CD1c-positive myeloid dendritic cell (primary cell): ENCODE measurements at regions not wholly inside any gene's neighbourhood (a gene's known extent, or its start where the extent isn't known, plus 50 kb on each side); places are given as distances from the start of the nearest gene placed in this dataset.

ENCODE experiments used
- DNase-seq: peaks from one replicate; pipeline ENCODE4 v3.0.0-alpha.2; 2016; ENCODE audit errors: extremely low spot score

DNA sequence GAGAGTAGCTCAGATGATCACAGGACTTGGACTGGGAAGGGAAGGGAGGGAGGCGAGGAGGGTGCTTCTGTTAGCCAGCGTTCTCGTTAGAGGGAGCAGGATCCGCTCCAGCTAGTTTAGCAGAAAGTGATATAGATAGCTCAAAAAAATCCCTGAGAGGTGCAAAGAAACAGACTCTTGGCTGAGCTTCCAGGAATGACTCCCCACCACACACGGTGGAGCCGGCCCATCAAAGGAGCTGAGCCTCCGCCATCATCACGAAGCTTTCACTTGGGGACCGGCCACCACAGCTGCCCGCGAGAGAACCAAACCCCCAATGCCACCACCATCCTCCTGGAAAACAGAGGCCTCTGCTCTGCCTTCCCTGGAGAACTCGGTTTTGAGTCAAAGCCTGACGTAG, 124.6 kb upstream of the BCL2L14 start:
- DNase-seq: no peak

DNA sequence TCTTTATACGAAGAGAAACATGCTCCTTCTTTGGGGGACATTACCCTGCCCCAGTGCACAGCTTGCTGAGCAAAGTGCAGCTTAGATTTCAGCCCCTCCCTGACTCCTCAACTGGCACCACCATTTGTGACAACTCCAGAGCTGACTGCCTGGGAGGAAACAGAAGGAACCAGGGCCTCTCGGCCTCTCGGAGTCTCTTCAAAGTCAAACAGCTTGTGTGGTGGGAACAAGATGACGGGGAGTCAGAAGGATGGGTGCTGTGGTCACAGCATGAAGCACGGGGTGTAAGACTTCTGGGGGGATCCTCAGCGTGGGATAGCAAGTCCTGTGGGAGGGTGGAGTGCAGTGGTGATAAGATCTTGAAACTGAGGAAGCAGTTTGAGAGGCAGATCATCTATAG, 123.5 kb upstream of the BCL2L14 start:
- DNase-seq: no peak

DNA sequence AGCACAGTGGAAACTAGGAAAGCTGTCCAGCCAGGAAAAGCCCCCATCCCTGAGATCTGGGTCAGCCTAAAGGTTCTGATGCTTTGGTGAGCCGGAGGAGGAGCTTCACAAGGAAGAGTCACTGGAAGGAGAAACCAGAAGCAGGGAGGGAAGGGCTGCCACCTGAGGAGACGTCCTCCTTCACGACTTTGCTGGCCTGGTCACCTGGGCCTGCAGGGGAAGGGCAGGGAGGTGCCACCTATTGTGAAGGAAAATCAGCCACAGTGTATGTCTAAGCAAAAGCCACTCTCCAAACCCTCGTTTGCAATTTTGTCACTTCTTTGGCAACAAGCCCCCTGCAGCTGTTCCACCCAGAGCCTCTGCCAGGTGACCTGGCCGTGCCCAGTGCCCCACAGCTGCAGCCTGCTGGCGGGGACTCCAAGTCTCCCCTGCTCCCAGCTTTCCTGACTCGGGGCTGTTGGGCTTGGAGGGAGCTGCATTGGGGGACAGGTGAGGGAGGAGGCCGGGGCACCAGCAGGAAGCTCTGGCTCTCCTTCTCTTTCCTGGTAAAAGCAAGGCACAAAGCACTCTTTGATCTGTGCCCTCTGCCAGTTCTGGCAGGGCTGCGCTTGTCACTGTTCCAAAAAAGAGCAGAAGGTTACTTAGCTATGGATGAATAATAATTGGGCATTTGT, 120.9 kb upstream of the BCL2L14 start:
- DNase-seq: no peak

DNA sequence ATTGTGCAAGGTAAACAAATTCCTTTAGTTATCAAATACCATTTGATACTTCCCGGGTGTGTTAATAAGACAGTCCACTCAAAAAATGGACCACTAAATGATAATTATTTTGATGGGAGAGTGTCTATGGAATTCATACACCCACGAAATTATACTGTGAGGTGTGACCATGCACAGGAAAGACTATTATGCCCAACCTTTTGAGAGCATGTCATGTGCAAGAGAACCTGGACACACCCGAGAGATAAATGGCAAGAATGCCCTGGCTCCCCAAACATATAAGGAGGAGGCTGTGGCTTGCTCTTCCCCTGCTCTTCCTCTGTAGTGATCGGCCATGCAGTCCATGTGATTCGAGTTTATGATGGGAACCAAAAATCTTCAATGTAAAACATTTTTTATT, 119.5 kb upstream of the BCL2L14 start:
- no peak for DNase-seq

DNA sequence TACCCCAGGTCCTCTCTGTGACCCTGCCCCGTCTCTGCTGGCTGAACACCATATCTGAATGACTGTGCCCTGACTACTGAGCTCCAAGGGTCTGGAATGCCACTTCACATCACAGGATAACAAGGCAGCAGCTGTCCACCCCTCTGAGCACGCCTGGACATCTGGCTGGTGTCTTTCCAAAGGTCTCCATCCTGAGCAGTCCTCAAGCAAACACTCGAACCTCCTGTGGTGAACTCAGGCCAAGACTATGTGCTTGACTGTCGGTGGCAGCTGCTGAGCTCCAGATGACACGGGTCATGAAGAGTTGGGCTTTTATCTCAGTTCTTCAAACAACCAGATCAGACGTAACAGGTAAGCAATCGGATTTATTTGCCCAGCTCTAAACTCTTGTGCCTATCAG, 117.2 kb upstream of the BCL2L14 start:
- DNase-seq: no peak

DNA sequence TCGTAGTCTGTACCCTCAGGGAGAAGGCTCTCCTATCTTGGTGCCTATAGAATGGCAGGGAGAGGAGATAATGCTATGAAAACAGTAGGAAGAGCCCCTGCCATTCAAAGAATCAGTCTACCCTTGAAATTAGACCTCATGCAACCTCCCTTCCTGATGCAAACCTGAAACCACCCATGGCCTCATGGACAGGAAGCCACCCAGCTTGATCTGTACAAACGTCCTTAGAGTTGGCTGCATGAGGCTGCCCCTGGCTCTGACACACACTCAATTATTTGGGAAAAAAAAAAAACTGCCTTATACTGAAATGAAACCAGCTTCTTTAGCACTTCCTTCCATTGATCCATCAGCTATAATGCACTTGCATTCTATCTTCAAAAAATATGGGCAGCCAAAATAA, 116.6 kb upstream of the BCL2L14 start:
- DNase-seq: no peak

DNA sequence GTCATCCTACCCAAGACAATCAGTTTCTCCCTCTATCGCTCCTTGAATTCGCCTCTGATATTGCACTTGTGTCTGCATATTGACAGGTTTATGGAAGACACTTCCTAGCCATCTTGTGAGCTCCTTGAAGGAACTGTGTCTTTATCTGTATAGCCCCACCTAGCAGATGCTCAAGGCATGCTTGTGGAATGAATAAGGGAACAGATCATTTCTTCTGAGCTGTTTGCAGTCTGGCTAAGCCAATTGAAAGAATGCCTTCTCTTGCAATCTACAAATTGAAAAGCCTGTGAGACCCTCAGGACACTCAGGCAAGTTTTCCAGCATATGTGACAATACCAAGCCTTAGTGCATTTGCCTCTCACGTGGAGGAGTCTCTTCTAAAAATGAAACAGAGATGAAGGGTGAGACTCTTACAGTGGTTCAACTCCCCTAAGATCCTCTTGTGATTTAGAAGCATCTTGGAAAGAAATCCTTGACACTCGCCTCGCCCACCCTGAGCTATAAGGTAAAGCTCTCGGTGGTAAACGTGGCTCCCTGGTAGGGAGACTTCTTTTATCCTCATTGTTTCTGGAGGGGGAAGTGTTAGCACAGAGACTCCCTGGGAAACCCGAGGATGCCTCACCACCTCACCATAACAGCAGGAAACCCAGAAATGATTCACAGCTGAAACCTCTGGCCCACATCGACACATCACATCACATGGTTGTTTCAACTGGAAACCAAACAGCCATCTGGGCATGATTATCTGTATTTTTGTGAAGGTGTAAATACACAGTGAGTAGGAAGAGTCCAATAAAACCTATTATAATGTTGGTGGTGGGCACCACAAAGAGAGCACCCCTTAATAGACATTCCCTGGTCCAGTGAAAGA, 112.3 kb upstream of the BCL2L14 start:
- peak; percentile 50 for DNase-seq

DNA sequence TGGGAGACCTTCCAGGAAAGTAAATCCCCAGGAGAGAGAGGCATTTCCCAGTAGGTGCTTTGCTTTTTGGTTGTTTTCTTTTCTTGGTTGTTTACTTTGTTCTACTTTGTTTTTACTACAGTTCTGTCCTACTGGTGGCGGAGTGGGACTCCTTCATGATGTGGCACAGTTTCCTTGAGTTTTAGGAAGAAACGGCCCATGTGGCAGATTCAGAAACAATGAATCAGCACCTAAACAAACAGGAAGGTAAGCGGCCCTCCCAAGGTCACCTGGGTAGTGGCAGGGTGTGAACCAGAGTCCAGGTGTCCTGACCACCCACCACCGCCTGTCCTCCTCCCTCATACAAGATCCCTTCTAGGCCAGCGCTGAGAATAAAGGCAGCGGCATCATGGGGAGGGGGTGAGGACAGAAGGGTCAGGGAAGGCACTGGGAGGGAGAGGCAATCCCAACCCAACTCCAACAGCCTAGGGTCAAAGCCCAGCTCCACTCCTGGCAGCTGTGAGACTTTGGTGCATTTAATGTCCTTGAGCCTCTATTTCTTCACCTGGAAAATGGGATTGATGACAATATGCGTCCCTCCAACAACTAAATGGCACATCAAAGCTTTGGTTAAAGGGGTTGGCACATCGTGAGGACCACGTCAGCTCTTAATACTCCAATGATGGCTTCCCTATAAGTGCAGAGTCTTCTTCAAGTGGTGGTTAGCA, 111.5 kb upstream of the BCL2L14 start:
- DNase-seq: no peak

DNA sequence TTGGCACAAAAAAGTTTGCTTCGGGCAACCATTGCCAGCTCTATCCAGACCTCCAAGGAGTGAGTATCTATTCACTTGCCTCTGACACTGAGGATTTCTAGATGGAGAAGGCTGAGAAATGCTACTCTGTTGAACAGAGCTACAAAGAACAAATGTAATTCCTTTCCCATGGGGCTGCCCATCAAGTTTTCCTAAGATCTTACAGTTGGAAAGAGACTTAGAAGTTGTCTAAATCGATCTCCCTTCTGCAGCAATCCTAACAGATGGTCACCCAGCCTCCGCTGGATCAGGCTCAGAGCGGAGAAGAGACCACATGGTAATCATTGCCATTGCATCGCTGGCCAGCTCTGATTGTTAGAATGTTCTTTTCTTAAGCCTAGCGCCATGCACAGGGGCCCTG, 110.1 kb upstream of the BCL2L14 start:
- DNase-seq: no peak

DNA sequence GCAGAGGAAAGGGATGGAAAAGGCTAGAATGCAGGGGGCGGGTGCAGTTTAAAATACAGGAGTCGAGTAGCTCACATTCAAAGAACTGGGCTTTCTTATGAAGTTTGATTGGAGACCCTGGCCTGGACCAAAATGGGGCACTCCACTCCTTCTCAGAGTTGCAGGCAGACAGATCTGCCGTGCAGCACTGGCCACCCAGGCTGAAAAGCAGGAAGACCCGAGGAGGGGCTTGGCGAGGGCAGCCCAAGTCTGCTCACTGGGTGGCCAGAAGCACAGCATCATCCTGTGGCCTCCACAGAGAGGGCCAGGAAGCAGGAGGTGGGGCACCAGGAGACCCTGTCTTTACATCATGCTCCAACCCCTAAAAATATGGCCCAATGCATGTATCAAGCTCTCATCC, 109.1 kb upstream of the BCL2L14 start:
- DNase-seq: no peak

DNA sequence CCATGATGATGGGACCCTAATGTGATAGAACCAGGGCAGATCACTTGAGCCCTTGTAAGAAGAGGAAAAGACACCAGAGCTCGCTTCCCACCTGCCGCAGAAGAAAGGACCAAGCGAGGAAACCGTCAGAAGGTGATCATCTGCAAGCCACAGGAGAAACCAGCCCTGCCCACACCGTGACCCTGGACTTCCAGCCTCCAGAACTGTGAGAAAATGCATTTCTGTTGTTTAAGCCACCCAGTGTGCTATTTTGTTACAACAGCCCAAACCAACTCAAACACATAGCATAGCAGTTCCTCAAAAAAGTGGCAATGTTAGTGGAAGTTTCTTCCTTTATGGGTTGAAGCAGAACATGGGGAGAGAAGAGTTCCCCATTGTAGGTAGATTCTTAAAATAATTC, 107.9 kb upstream of the BCL2L14 start:
- peak; percentile 67 for DNase-seq

DNA sequence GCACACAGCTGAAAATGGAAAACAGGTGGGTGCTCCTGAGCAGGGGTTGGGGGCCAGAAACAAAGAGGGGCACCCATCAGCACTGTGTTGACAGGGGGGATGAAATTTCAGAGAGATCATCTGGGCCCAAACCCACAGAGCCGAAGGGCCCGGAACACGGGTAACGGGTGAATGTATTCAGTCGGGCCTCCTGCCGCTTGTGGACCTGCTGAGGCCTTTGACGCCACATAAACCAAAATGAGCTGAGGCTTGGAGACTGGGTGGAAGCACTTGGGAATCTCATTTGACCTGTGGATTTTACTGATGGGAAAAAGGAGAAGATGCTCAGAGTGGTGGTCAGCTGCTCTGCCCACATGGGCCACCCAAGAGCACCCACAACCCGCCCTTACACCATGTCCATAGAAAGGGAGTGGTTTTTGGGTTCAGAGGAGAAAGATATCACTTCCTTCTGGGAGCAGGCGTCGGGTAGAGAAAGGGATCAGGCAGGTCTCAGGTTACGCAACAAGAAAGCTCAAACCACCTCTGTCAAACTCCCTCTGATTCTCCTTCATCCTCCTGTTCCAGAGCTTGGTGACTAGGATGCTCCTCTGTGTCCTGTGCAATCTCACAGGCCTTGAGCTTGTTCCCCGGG, 106.8 kb upstream of the BCL2L14 start:
- DNase-seq: no peak

DNA sequence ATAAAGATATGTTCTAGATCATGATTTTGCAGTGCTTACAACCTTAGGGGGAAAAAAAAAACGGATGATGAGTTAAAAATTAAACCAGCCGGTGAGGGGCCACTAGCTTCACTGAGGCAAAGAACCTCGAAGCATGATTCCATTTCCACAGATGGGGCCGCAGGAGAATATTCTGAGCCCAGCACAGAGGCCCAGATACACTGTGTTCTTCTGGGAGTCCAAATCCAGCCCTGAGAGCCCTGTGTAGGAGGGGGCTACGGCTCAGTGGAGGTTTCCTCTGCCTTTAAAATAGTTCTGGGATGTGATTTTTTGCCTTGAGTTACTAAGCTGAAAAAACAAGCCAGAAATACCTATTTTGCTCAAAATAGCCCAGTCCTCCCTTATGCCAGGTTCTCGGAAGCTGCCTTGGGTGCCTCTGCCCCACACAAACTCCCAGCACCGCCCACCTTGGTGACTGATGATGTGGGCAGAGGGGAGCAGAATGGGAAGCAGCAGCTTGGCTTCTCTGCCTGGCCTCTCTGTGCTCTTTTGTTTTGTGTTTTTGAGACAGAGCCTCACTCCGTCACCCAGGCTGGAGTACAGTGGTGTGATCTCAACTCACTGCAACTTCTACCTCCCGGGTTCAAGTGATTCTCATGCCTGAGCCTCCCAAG, 105.4 kb upstream of the BCL2L14 start:
- DNase-seq: peak; percentile 51

DNA sequence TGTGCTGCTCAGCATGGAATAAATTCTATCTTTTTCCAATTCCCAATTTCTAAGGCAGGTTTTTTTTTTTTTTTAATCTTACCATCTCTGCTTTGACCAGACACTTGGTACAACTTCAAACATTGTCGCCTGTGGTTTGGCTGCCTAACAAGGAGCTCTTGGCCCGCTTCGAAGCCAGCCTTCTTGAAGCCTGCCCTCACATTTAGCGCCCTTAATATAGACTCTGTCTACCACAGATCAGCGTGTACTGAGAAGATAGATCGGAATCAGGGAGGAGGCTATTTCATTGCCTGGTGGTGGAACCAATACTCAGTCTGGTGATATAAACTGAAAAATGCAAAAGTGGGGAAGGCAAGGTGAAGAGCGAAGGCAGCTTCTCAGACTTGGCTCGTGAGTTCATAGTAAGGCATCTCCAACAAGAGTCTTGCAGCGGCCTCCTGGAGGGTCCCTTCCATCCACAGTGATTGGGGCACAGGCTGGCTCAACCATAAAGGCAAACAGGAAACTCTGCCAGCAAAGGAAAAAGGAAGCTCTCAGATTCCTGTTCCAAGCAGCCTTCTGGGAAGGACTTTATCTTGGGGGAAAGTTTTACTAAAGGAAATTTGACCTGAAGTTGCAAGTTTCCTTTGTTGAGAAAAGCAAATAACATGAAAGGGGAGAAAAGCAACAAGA, 103.2 kb upstream of the BCL2L14 start:
- DNase-seq: no peak

DNA sequence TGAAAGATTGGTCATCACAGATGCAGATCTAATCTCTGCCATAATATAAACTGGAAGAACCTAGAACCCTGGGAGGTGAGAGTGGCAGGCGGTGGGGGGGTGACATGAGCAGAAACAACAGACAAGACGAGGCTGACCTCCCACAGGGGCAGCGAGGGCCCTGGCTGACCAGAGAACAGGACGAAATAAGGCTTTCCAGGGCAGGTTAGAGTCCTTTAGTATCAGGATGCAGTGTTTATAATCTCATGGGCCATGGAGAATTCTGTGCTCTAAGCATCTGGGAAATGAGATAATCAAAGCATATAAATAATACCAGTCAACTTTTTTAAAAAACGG, 102.7 kb upstream of the BCL2L14 start:
- DNase-seq: no peak

DNA sequence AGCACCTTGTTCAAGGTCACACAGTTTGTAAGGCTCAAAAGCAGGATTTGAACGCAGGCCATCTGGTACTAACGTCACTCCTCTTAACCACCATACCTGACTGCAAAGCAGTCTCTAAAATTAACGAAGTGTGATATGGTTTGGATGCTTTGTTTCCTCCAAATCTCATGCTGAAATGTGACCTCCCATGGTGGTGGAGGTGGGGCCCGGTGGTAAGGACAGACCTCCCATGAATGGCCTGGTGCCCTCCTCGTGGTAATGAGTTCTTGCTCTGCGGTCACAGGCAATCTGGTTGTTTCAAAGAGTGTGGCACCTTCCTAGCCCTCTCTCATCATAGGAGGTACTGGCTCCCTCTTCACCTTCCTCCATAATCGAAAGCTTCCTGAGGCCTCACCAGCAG, 102.2 kb upstream of the BCL2L14 start:
- DNase-seq: no peak

DNA sequence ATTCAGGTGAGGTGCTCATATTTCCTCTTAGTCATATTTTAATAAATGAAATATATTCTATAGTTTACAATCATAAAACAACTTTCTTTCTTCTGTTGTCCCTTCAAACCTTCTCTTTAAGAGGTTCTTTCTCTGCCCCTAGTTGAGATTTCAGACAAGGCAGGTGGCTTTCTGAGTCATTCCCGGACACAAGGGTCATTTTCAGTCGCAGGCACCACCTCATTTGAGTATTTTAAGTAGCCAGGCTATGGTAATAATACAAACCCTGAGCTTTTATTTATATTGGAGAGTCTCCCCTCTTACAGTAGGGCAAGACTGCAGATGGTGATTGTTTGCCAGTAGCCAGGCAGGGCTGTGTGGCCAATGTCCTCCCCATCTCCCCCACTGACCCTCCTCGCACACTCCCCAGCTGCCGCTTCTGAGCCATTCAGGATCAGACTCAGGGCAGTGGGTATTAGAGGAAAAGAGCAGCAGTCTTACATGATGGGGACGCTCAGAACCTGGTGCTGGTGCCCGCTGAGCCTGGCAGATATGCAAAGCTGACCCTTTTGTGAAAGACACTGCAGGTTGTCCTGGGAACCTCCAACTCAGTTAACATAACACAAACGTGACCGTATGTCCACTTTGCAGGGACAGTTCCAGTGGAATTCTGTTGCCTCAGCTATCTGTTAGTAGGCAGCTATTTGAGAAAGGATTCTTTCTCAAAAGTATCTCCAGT, 101.1 kb upstream of the BCL2L14 start:
- DNase-seq: no peak

DNA sequence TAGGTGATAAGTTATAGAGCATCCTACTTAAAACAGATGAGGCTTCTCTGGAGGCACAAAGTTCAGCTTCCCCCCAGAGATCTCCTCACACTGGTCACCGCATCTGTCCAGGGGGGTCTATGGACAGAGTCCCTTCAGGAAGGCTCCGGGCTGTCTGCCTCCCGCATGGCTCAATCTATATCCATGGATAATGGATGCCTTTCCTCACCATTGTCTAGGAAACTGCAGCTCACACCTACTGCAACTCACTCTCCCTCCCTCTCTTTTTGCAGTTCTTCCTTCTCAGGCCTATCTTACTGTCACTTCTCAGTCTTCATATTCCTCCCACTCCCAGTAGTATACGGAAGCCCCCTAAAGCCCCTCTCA, 100.6 kb upstream of the BCL2L14 start:
- DNase-seq: no peak

DNA sequence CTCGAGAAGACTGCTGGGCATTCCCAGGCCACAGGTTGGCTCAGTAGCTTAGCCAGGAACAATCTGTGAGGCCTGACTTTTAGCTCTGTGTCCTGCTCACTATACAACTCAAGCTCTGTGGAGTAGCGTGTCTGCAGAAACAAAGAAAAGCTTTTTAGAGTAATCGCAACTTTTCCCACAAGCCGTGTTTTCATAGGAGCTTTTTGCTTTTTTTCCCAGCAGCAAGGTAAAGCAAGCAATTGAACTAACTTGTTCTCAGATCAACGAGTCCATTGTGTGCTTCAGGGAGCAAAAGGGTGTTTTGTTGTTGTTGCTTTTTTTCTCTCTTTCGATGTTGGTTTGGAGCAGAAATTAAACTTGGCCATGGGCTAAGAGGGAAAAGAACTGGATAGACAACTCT, 97.3 kb upstream of the BCL2L14 start:
- DNase-seq: no peak

DNA sequence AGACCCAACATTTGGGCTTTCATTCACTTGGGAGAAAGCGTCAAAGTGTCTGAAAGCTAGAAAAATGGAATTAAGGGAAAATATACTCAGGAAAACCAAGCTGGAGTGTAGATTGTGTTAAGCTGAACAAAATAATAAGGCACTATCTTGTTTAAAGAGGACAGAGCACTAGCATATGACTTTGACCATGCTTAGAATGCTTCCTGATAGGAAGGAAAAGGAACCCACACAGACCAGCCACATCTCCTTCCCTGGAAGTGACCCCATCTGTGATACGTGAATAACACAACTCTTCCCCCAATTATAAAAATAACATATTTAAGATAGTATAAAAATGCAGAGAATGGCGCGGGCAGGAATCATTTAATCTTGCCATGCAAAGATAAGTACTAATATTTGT, 94.7 kb upstream of the BCL2L14 start:
- no peak for DNase-seq
